PFSK-1 (cell line): ENCODE measurements at regions not wholly inside any gene's neighbourhood (a gene's known extent, or its start where the extent isn't known, plus 50 kb on each side); places are given as distances from the start of the nearest gene placed in this dataset.

Source experiments
- POLR2AphosphoS5 ChIP-seq: IDR thresholded peaks from 2 replicates; pipeline ENCODE4 v1.6.1; 2012; ENCODE audit warnings: low read depth, mild to moderate bottlenecking, control low read depth, low read length, moderate library complexity
- REST ChIP-seq, 2 experiments: IDR thresholded peaks; 2 replicates each; pipeline versions ENCODE4 v1.6.1 to v1.8.0; 2011 to 2012; ENCODE audit warnings: low read depth in 2 of 2, low read length in 2 of 2, control low read depth in 1 of 2, inconsistent platforms in 1 of 2, mild to moderate bottlenecking in 1 of 2, moderate library complexity in 1 of 2; ENCODE audit not compliant: insufficient read depth in 1 of 2
- SIN3A ChIP-seq: IDR thresholded peaks from 2 replicates; pipeline ENCODE4 v1.6.1; 2012; ENCODE audit warnings: mild to moderate bottlenecking, low read length, moderate library complexity, borderline replicate concordance; ENCODE audit not compliant: insufficient read depth
- TAF1 ChIP-seq: IDR thresholded peaks from 2 replicates; pipeline ENCODE4 v1.6.1; 2012; ENCODE audit warnings: low read length, control low read depth, borderline replicate concordance; ENCODE audit not compliant: insufficient read depth

- TF ChIP-seq POLR2AphosphoS5: no peak
- TF ChIP-seq SIN3A: no peak
- no peak for TF ChIP-seq REST (IDR thresholded peaks at IDR 0.05; ENCODE audit: insufficient read depth in 1 of 2, low read depth in 2 of 2, low read length in 2 of 2)
- no peak for TF ChIP-seq TAF1
Measured at GRCh38 chr21:19684328-19684727, 1280.7 kb upstream of the TMPRSS15 start.
